ENCODE measurements at regions not wholly inside any gene's neighbourhood (a gene's known extent, or its start where the extent isn't known, plus 50 kb on each side); places are given as distances from the start of the nearest gene placed in this dataset.

DNA sequence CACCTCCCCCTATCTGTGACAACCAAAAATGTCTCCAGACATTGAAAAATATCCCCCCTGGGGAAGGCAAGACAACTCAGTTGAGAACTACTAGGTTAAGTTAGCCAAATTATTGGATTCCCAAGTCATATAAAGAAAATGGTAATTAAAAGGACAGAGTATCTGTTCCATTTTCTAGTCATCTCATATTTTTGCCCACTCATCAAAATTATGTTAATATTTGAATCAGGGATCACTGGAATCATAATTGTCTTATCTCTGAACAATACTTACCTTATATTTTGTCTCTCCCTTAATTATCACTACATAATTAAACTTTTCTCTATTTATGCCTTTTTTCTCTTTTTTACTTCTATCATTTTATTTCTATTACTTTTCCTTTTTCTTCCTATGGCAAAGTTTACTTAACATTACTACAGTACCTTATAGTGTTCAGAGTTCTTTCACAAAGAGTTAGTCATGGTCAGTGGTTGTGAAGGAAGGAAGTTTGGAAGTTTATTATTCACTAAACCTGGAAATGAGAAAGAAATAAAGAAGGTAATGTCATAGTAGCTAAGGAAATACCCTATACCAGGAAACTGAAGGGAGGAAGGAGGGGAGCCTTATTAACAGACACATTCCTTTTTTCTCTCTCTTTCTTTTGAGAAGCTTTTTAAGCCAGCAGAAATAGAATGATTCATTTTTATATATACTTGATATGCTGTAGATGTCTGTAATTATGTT is 332.9 kb downstream of the COL12A1 start:
- TF ChIP-seq, protein P1, sequence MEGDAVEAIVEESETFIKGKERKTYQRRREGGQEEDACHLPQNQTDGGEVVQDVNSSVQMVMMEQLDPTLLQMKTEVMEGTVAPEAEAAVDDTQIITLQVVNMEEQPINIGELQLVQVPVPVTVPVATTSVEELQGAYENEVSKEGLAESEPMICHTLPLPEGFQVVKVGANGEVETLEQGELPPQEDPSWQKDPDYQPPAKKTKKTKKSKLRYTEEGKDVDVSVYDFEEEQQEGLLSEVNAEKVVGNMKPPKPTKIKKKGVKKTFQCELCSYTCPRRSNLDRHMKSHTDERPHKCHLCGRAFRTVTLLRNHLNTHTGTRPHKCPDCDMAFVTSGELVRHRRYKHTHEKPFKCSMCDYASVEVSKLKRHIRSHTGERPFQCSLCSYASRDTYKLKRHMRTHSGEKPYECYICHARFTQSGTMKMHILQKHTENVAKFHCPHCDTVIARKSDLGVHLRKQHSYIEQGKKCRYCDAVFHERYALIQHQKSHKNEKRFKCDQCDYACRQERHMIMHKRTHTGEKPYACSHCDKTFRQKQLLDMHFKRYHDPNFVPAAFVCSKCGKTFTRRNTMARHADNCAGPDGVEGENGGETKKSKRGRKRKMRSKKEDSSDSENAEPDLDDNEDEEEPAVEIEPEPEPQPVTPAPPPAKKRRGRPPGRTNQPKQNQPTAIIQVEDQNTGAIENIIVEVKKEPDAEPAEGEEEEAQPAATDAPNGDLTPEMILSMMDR (IDR thresholded peaks at IDR 0.05; ENCODE audit: poor library complexity, severe bottlenecking) = no peak
- TF ChIP-seq POLR2AphosphoS5 (IDR thresholded peaks at IDR 0.05) = no peak
- no peak for TF ChIP-seq EZH2 (IDR thresholded peaks at IDR 0.05; ENCODE audit: borderline replicate concordance, insufficient read depth, low read length, poor library complexity, severe bottlenecking)
- TF ChIP-seq RAD21 (conservative IDR thresholded peaks at IDR 0.05) = no peak
- no peak for TF ChIP-seq EP300 (conservative IDR thresholded peaks at IDR 0.05; ENCODE audit: poor library complexity, severe bottlenecking)
- no peak for TF ChIP-seq SMC3 (conservative IDR thresholded peaks at IDR 0.05; ENCODE audit: poor library complexity)
- TF ChIP-seq TAF1 (IDR thresholded peaks at IDR 0.05; ENCODE audit: low read depth) = no peak
- no peak for TF ChIP-seq MXI1 (conservative IDR thresholded peaks at IDR 0.05; ENCODE audit: poor library complexity, severe bottlenecking)

Measured in neural cell (in vitro differentiated cells).